ENCODE measurements at regions not wholly inside any gene's neighbourhood (a gene's known extent, or its start where the extent isn't known, plus 50 kb on each side); places are given as distances from the start of the nearest gene placed in this dataset.

DNA sequence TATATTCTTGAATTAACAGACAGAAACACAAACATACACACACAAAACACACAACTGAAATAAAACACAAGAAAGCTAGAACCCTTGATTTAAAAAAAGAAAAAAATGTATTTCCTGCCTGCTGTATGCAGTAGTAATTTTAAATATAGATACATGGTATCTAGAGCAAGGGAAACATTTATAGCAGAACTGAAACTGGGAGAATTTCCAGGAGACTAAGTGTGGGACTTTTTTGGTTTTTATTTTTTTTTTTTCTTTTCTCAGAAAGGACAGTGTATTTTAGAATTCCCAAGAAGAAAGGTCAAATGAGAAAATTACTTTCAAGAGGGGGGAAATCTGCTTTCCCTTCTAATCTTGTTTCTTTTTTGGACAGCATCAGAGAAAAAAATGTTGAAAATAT is 558.9 kb upstream of the PKDCC start:
- ATAC-seq (no peak), DNase-seq (ENCODE audit: low spot score in 2 of 2) (no peak)
- H3K27ac Mint-ChIP-seq: no peak overlapping the region
- peaks cover 6 to 7% of the 10 kb centered on the region in 2 donors for H3K9me3 Mint-ChIP-seq
- peaks cover 0 to 6% of the 10 kb centered on the region in 2 donors for H3K36me3 Mint-ChIP-seq

- ATAC-seq (no peak), DNase-seq (ENCODE audit: low spot score in 2 of 2) (no peak)
- H3K9me3 Mint-ChIP-seq: peaks cover 13% of the 10 kb centered on the region in 2 donors
- H3K27ac Mint-ChIP-seq: no peak overlapping the region
- H3K36me3 Mint-ChIP-seq: peaks cover 4 to 14% of the 10 kb centered on the region in 2 donors
Observed at GRCh38 chr2:41489638-41490037, 558.2 kb upstream of the PKDCC start.

GRCh38 chr2:41495050-41495449 is 552.8 kb upstream of the PKDCC start:
- Mint-ChIP-seq H3K27ac (no peak overlapping the region), H3K36me3 (peaks cover 19 to 31% of the 10 kb centered on the region in 2 donors), H3K9me3 (peaks cover 36 to 40% of the 10 kb centered on the region in 2 donors)
- ATAC-seq: no peak
- peak in 1 of 2 donors; percentile 3 for DNase-seq (ENCODE audit: low spot score in 2 of 2)

DNA sequence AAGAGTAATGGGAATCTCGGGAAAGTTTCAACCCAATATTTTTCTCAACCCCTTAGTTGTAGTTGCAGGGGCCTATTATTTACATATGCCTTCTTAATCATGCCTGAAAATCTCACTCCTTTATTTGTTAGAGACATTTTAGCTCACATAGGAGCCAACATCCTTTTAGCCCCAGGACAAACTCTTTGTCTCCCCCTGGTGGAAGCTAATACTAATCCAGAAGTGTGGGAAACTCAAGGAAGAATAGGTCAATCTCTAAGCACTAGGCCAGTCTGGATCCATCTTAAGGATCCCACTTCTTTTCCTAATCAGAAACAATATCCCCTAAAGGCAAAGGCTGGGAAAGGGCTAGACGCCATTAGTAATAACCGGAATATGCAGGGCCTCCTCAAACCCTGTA is 550.9 kb upstream of the PKDCC start:
- peaks cover 19 to 31% of the 10 kb centered on the region in 2 donors for H3K36me3 Mint-ChIP-seq
- ATAC-seq: no peak
- H3K9me3 Mint-ChIP-seq: peaks cover 40 to 45% of the 10 kb centered on the region in 2 donors

DNA sequence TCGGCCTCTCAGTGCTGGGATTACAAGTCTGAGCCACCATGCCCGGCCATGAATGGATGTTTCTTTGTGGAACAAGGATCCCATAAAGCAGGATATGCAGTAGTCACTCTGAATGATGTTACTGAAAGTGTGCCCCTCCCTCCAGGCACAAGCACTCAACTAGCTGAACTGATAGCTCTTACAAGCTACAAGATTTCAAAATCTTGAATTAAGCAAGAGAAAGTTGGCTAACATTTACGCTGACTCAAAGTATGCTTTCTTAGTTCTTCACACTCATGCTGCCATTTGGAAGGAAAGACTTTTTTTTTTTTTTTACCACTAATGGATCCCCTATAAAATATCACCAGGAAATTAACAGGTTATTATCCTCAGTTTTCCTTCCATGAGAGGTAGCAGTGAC is 549.0 kb upstream of the PKDCC start:
- Mint-ChIP-seq H3K36me3 (peaks cover 19 to 26% of the 10 kb centered on the region in 2 donors), H3K9me3 (peaks cover 38 to 40% of the 10 kb centered on the region in 2 donors), H3K27ac (no peak overlapping the region)
- DNase-seq (ENCODE audit: low spot score in 2 of 2): no peak
- no peak for ATAC-seq

More for the DNA sequence above, 550.9 kb upstream of the PKDCC start:
- no peak for DNase-seq (ENCODE audit: low spot score in 2 of 2)
- H3K27ac Mint-ChIP-seq: no peak overlapping the region

GRCh38 chr2:41500895-41501294 is 546.9 kb upstream of the PKDCC start:
- H3K36me3 Mint-ChIP-seq: peaks cover 4 to 5% of the 10 kb centered on the region in 2 donors
- no peak for ATAC-seq
- peaks cover 17 to 19% of the 10 kb centered on the region in 2 donors for H3K9me3 Mint-ChIP-seq
- no peak for DNase-seq (ENCODE audit: low spot score in 2 of 2)
- H3K27ac Mint-ChIP-seq: no peak overlapping the region

GRCh38 chr2:41502752-41503151 is 545.1 kb upstream of the PKDCC start:
- peaks cover 8 to 10% of the 10 kb centered on the region in 2 donors for H3K9me3 Mint-ChIP-seq
- H3K36me3 Mint-ChIP-seq: no peaks in the 10 kb centered on the region
- ATAC-seq (no peak), DNase-seq (ENCODE audit: low spot score in 2 of 2) (no peak)
- no peak overlapping the region for H3K27ac Mint-ChIP-seq

DNA sequence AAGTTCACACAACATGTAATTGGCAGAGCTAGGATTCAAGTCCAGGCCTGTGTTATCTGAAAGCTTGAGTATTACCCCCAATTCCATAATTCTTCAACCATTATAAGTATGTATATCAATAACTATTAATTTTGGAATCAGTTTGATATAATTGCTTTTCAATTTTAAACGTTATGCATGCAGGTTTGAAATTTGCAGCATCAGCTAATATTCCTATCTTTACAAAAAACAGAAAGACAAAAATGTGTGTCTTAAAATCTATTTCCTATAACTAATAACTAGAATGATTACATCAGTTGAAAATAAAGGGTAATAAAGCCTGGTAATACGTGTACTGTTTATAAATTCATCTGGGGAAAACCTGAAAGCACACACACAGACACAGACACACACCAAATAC is 543.3 kb upstream of the PKDCC start:
- DNase-seq (ENCODE audit: low spot score in 2 of 2): no peak

DNA sequence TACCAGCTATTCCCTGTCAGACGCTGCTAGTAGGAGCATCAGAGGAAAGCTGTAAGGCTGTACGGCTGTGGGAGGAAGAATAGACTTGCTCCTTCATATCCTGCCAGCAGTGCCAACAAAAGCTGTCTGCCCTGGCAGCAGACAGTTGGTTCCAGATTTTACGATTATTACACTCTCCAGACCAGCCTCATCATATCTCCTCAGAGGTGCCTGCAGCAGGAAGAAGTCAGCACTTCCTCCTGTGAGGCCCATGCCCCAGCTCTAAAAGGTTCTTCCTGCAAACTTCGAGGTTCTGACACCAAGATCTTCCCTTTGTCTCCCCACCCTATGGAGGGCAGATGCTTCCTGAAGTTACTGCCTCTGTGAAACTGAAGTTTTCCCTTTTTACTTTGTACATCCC is 537.7 kb upstream of the PKDCC start:
- Mint-ChIP-seq H3K36me3 (no peaks in the 10 kb centered on the region), H3K27ac (no peak overlapping the region), H3K9me3 (no peaks in the 10 kb centered on the region)
- no peak for DNase-seq (ENCODE audit: low spot score in 2 of 2)
- no peak for ATAC-seq

More for the DNA sequence above, 543.3 kb upstream of the PKDCC start:
- no peak overlapping the region for H3K27ac Mint-ChIP-seq
- no peaks in the 10 kb centered on the region for H3K36me3 Mint-ChIP-seq
- no peak for ATAC-seq
- peaks cover 5 to 8% of the 10 kb centered on the region in 2 donors for H3K9me3 Mint-ChIP-seq

GRCh38 chr2:41521211-41521610 is 526.6 kb upstream of the PKDCC start:
- H3K36me3 Mint-ChIP-seq: no peaks in the 10 kb centered on the region
- no peaks in the 10 kb centered on the region for H3K9me3 Mint-ChIP-seq
- H3K27ac Mint-ChIP-seq: no peak overlapping the region
- no peak for DNase-seq (ENCODE audit: low spot score in 2 of 2)
- ATAC-seq: no peak

- H3K27ac Mint-ChIP-seq: no peak overlapping the region
- DNase-seq (ENCODE audit: low spot score in 2 of 2) (no peak), ATAC-seq (no peak)
- H3K36me3 Mint-ChIP-seq: no peaks in the 10 kb centered on the region
- H3K9me3 Mint-ChIP-seq: peaks cover 3 to 11% of the 10 kb centered on the region in 2 donors
Observed at GRCh38 chr2:41527525-41528323, 520.1 kb upstream of the PKDCC start.

- ATAC-seq (no peak), DNase-seq (ENCODE audit: low spot score in 2 of 2) (no peak)
- H3K36me3 Mint-ChIP-seq: no peaks in the 10 kb centered on the region
- no peak overlapping the region for H3K27ac Mint-ChIP-seq
- peaks cover 3 to 11% of the 10 kb centered on the region in 2 donors for H3K9me3 Mint-ChIP-seq
Observed at GRCh38 chr2:41535575-41535974, 512.2 kb upstream of the PKDCC start.

DNA sequence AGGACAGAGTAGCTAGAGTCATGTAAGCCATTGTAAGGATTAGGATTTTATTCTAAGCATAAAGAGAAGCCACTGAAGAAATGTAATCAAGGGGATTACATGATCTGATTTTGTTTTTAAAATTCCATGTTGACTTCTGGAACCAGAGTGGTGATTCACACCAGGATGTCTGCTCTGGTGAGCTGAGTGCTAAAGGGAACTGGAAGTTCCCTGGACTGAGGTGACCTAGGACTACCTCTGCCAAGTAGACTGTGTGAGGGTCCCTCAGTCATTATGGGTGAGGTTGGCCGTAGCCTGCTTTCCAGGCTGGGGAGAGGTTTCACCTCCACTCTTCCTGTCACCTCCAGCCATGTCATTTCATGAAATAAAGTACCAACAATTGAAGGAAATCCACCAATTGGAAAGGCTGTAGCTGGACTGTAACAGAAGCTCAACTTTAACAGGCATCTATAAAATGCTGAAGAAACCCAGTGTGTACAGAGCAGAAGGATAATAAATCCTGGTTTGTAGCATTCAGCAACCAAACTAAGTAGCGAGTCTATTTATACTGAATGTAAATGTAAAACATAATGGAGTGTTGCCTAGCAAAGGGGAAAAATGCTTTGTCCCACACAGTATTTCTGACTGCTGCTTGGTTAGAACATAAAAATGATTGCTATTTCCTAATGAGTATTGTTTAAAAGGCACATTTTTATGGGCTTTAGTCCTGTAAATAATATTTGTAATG is 507.4 kb upstream of the PKDCC start:
- no peak for DNase-seq (ENCODE audit: low spot score in 2 of 2)
- ATAC-seq: no peak
- Mint-ChIP-seq H3K9me3 (peaks cover 0 to 4% of the 10 kb centered on the region in 2 donors), H3K36me3 (no peaks in the 10 kb centered on the region), H3K27ac (no peak overlapping the region)

DNA sequence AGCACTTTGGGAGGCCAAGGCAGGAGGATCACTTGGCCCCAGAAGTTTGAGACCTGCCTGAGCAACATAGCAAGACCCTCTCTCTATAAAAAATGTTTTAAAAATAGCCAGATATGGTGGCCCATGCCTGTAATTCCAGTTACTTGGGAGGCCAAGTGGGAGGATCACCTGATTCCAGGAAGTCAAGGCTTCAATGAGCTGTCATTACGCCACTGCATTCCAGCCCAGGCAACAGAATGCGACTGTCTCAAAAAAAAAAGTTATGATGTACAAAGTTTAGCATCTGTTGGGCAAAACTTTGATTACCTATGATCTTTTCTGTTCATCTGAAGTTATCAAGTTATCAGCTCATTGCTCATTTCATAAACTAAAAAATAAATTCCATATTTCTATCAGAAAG is 504.1 kb upstream of the PKDCC start:
- no peak for DNase-seq (ENCODE audit: low spot score in 2 of 2)
- Mint-ChIP-seq H3K27ac (no peak overlapping the region), H3K36me3 (no peaks in the 10 kb centered on the region), H3K9me3 (no peaks in the 10 kb centered on the region)
- ATAC-seq: no peak

DNA sequence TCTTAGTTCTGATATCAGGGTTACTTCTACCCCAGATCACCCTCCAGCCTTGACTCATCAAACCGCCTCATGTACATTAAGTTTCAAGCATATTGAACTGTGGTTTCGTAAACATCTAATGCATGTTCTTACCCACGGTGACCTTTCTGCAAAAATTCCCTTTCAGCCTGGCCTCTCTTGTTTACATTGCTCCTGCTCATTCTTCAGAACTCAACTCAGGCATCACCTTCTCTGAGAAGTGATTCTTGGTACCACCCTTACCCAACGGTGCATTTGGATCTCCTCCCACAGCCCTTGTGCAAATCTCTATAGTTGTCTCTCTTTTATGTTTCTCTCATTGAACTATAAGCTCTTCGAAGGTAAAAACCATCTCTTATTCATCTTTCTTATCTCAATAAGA is 503.1 kb upstream of the PKDCC start:
- DNase-seq (ENCODE audit: low spot score in 2 of 2) (no peak), ATAC-seq (no peak)
- no peaks in the 10 kb centered on the region for H3K9me3 Mint-ChIP-seq
- H3K27ac Mint-ChIP-seq: no peak overlapping the region
- no peaks in the 10 kb centered on the region for H3K36me3 Mint-ChIP-seq

DNA sequence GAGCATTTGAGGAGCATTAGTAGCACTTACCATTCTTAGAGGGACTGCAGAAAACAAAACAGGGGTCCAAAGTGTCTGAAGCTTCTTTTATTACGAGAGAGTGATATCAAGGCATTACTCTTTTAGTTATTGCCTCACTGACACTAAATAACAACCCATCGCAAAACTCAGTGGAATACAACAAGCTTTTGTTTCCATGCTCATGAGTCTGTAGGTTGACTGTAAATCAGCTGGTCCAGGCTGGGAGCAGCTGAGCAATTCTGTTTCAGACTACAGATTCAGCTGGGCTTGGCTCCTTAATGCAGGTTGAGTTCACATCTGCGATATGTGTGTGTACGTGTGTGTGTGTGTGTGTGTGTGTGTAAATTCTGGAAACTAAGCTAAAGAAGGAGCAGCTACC is 501.8 kb upstream of the PKDCC start:
- Mint-ChIP-seq H3K9me3 (no peaks in the 10 kb centered on the region), H3K36me3 (no peaks in the 10 kb centered on the region), H3K27ac (no peak overlapping the region)
- ATAC-seq (no peak), DNase-seq (ENCODE audit: low spot score in 2 of 2) (no peak)

DNA sequence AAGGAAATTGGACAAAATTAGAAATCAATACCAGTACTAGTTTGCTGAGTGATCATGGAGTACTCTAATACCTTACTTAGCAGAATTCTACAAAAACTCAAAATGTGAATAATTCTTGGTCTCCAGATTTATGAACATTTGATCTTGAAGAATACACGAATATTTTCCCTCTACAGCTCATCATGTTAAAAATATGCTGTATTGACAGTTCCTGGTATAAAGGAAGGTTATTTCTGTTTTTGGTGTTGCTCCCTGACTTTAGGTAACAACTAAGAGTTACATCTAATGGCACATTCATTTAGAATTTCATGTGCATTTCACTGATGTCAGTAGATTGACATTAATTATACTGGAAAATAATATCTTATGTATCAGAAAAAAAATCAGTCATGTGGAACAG is 479.2 kb upstream of the PKDCC start:
- ATAC-seq (no peak), DNase-seq (ENCODE audit: low spot score in 2 of 2) (no peak)
- H3K27ac Mint-ChIP-seq: no peak overlapping the region
- peaks cover 4% of the 10 kb centered on the region in 2 donors for H3K9me3 Mint-ChIP-seq
- no peaks in the 10 kb centered on the region for H3K36me3 Mint-ChIP-seq

DNA sequence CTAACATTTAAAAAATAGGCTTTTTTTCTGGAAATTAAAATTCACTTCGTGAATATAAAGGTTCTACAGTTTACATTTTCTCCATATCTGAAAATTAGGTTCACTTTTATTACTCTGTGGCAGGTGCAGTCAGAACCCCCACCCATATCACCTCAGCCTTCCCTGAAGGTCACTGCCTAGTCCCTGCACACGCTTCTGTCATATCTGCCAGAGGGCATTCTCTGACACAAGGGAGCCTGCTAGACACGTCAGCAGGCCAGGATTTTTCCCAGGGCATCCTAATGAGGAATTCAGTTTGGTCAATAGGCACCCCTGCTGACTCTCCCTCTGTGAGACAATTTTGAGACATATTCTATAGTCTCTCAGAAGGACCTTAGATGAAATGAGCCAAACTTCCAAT is 475.7 kb upstream of the PKDCC start:
- peaks cover 4% of the 10 kb centered on the region in 2 donors for H3K9me3 Mint-ChIP-seq
- H3K27ac Mint-ChIP-seq: no peak overlapping the region
- H3K36me3 Mint-ChIP-seq: no peaks in the 10 kb centered on the region

More for the DNA sequence above, 475.7 kb upstream of the PKDCC start:
- ATAC-seq (no peak), DNase-seq (ENCODE audit: low spot score in 2 of 2) (no peak)
